IMR-90 (cell line): ENCODE measurements at regions not wholly inside any gene's neighbourhood (a gene's known extent, or its start where the extent isn't known, plus 50 kb on each side); places are given as distances from the start of the nearest gene placed in this dataset.

Source experiments
- ATAC-seq: fragments of 200-7000 bp; cut with Tn5 transposase; 2 replicates; pipeline ENCODE4 v1.9.1; 2020; ENCODE audit warnings: low read depth, mild to moderate bottlenecking, moderate library complexity
- BruUV-seq: library from RNA; stranded (reverse); fragments of 400-500 nt; replicated peaks from 2 replicates; lab custom pipeline; 2021; lab: Mats Ljungman, UMichigan
- CTCF ChIA-PET: fragments of 300-600 bp; formaldehyde crosslinking; extraction: SDS; loops from one replicate; lab custom pipeline; 2021; ENCODE audit warnings: antibody characterized with exemption; lab: Yijun Ruan, JAX
- POLR2A ChIA-PET: fragments of 300-600 bp; sonication (Branson Sonifier 250); formaldehyde crosslinking; loops from one replicate; lab custom pipeline; 2022; ENCODE audit warnings: antibody characterized with exemption; ENCODE audit not compliant: unreplicated experiment; lab: Charles Lee
- DNase-seq: peaks from one replicate; pipeline ENCODE4 v3.0.0; 2013
- H2AFZ ChIP-seq: replicated peaks from 2 replicates; pipeline ENCODE3; 2013; ENCODE audit warnings: low read length, mild to moderate bottlenecking; ENCODE audit not compliant: poor library complexity
- H2AK5ac ChIP-seq: 2 replicates; pipeline ENCODE4 v1.6.1; 2013; ENCODE audit warnings: low read depth, low read length, inconsistent platforms
- H2AK9ac ChIP-seq: replicated peaks from 2 replicates; pipeline ENCODE3; 2013; ENCODE audit warnings: mild to moderate bottlenecking, low read depth, low read length, moderate library complexity; ENCODE audit not compliant: poor library complexity
- H2BK120ac ChIP-seq: 2 replicates; pipeline ENCODE4 v1.6.1; 2013; ENCODE audit warnings: low read depth, low read length, inconsistent platforms
- H2BK15ac ChIP-seq: 3 replicates; pipeline ENCODE4 v1.6.1; 2013; ENCODE audit warnings: low read depth, low read length, inconsistent platforms
- H2BK20ac ChIP-seq: 2 replicates; pipeline ENCODE4 v1.6.1; 2013; ENCODE audit warnings: low read depth, mild to moderate bottlenecking, inconsistent platforms, low read length, moderate library complexity
- H2BK5ac ChIP-seq: 2 replicates; pipeline ENCODE4 v1.6.1; 2013; ENCODE audit warnings: mild to moderate bottlenecking, low read depth, low read length, inconsistent platforms; ENCODE audit not compliant: poor library complexity, severe bottlenecking
- H3K14ac ChIP-seq: replicated peaks from 2 replicates; pipeline ENCODE4 v1.6.1; 2013; ENCODE audit warnings: low read depth, low read length, inconsistent platforms
- H3K18ac ChIP-seq: 2 replicates; pipeline ENCODE4 v1.6.1; 2013; ENCODE audit warnings: low read depth, low read length, control low read depth
- H3K23ac ChIP-seq: 2 replicates; pipeline ENCODE4 v1.6.1; 2013; ENCODE audit warnings: low read depth, low read length, inconsistent platforms
- H3K27ac ChIP-seq: 2 replicates; pipeline ENCODE4 v1.5.1; 2013; ENCODE audit warnings: mild to moderate bottlenecking, control low read depth, low read length; ENCODE audit not compliant: insufficient read depth
- H3K27me3 ChIP-seq: 2 replicates; pipeline ENCODE4 v1.6.1; 2013; ENCODE audit warnings: low read length; ENCODE audit not compliant: control insufficient read depth, insufficient read depth
- H3K36me3 ChIP-seq: 2 replicates; pipeline ENCODE4 v1.6.1; 2013; ENCODE audit warnings: low read length, mixed read lengths; ENCODE audit not compliant: control insufficient read depth, insufficient read depth
- H3K4ac ChIP-seq: 2 replicates; pipeline ENCODE4 v1.6.1; 2013; ENCODE audit warnings: low read depth, low read length, inconsistent platforms
- H3K4me1 ChIP-seq: 2 replicates; pipeline ENCODE4 v1.6.1; 2013; ENCODE audit warnings: low read length, mixed read lengths; ENCODE audit not compliant: control insufficient read depth, insufficient read depth
- H3K4me2 ChIP-seq: 2 replicates; pipeline ENCODE4 v1.6.1; 2013; ENCODE audit warnings: low read depth, mild to moderate bottlenecking, control low read depth, low read length, moderate library complexity
- H3K4me3 ChIP-seq: 2 replicates; pipeline ENCODE4 v1.5.1; 2013; ENCODE audit warnings: low read depth, mild to moderate bottlenecking, control low read depth, low read length, moderate library complexity; ENCODE audit not compliant: insufficient read depth
- H3K56ac ChIP-seq: 2 replicates; pipeline ENCODE4 v1.6.1; 2013; ENCODE audit warnings: low read length, inconsistent platforms; ENCODE audit not compliant: insufficient read depth; ENCODE audit errors: extremely low read depth
- H3K79me1 ChIP-seq, 2 experiments: 2 replicates each; pipeline ENCODE4 v1.6.1; 2013; ENCODE audit warnings: low read length in 2 of 2, inconsistent platforms in 1 of 2, low read depth in 1 of 2
- H3K9ac ChIP-seq: 2 replicates; pipeline ENCODE4 v1.6.1; 2013; ENCODE audit warnings: low read depth, low read length, control low read depth
- H3K9me1 ChIP-seq: 2 replicates; pipeline ENCODE4 v1.6.1; 2013; ENCODE audit warnings: low read length, inconsistent platforms; ENCODE audit not compliant: insufficient read depth
- H3K9me3 ChIP-seq: 2 replicates; pipeline ENCODE4 v1.6.1; 2013; ENCODE audit warnings: low read length; ENCODE audit not compliant: control insufficient read depth, insufficient read depth
- H4K20me1 ChIP-seq: 2 replicates; pipeline ENCODE4 v1.6.1; 2013; ENCODE audit warnings: low read length, inconsistent platforms; ENCODE audit not compliant: insufficient read depth
- H4K5ac ChIP-seq: 2 replicates; pipeline ENCODE4 v1.6.1; 2013; ENCODE audit warnings: mild to moderate bottlenecking, low read depth, low read length, control low read depth
- H4K8ac ChIP-seq, 2 experiments: 2 replicates each; pipeline ENCODE4 v1.6.1; 2013; ENCODE audit warnings: low read depth in 2 of 2, low read length in 2 of 2, control low read depth in 1 of 2, inconsistent platforms in 1 of 2
- H4K91ac ChIP-seq: 2 replicates; pipeline ENCODE4 v1.6.1; 2013; ENCODE audit warnings: low read depth, low read length, inconsistent platforms; ENCODE audit not compliant: insufficient read depth
- BHLHE40 ChIP-seq: fragments of 150-350 bp; IDR thresholded peaks from 2 replicates; pipeline ENCODE4 v1.6.1; 2016; ENCODE audit warnings: mild to moderate bottlenecking, low read depth, low read length
- CEBPB ChIP-seq: IDR thresholded peaks from 2 replicates; pipeline ENCODE4 v1.6.1; 2012; ENCODE audit warnings: low read depth, low read length, improper control_type of control experiment
- CHD1 ChIP-seq: IDR thresholded peaks from 2 replicates; pipeline ENCODE4 v1.6.1; 2012; ENCODE audit warnings: low read depth, low read length, improper control_type of control experiment
- CTCF ChIP-seq: conservative IDR thresholded peaks from 2 replicates; pipeline ENCODE4 v1.5.1; 2012; ENCODE audit warnings: mild to moderate bottlenecking, low read depth, low read length, improper control_type of control experiment
- ELK1 ChIP-seq: fragments of 150-350 bp; IDR thresholded peaks from 2 replicates; pipeline ENCODE4 v1.6.1; 2016; ENCODE audit warnings: low read depth, mild to moderate bottlenecking, low read length, moderate library complexity, borderline replicate concordance
- FOS ChIP-seq: fragments of 150-350 bp; IDR thresholded peaks from 2 replicates; pipeline ENCODE4 v1.6.1; 2016; ENCODE audit warnings: low read depth, low read length
- MAFK ChIP-seq: IDR thresholded peaks from 2 replicates; pipeline ENCODE4 v1.6.1; 2012; ENCODE audit warnings: low read depth, low read length, improper control_type of control experiment
- MAZ ChIP-seq: IDR thresholded peaks from 2 replicates; pipeline ENCODE4 v1.6.1; 2012; ENCODE audit warnings: low read depth, mild to moderate bottlenecking, low read length, improper control_type of control experiment, moderate library complexity, borderline replicate concordance
- MXI1 ChIP-seq: IDR thresholded peaks from 2 replicates; pipeline ENCODE4 v1.6.1; 2012; ENCODE audit warnings: low read depth, mild to moderate bottlenecking, low read length, moderate library complexity, borderline replicate concordance
- POLR2A ChIP-seq: IDR thresholded peaks from 2 replicates; pipeline ENCODE4 v1.6.1; 2012; ENCODE audit warnings: mild to moderate bottlenecking, low read depth, low read length
- RCOR1 ChIP-seq: IDR thresholded peaks from 2 replicates; pipeline ENCODE4 v1.6.1; 2012; ENCODE audit warnings: mild to moderate bottlenecking, low read length, improper control_type of control experiment; ENCODE audit not compliant: insufficient replicate concordance
- RFX5 ChIP-seq: IDR thresholded peaks from 2 replicates; pipeline ENCODE4 v1.8.0; 2012; ENCODE audit warnings: low read depth, mild to moderate bottlenecking, low read length, moderate library complexity
- SMC3 ChIP-seq: fragments of 150-350 bp; IDR thresholded peaks from 2 replicates; pipeline ENCODE4 v1.6.1; 2016; ENCODE audit warnings: low read depth, mild to moderate bottlenecking, antibody characterized with exemption, low read length, moderate library complexity
- USF2 ChIP-seq: fragments of 150-350 bp; IDR thresholded peaks from 2 replicates; pipeline ENCODE4 v1.6.1; 2017; ENCODE audit warnings: mild to moderate bottlenecking, antibody characterized with exemption, low read length, low read depth
- dilution Hi-C: fragments of 300-500 bp; cut with HindIII; formaldehyde crosslinking; loops from one replicate; pipeline ENCODE4 v1.14.3; 2018; ENCODE audit warnings: low sequenced_read_pairs; ENCODE audit not compliant: unreplicated experiment
- in situ Hi-C: fragments of 300-500 bp; cut with MboI; formaldehyde crosslinking; loops from 3 replicates; pipeline ENCODE4 v1.14.3; 2019; ENCODE audit warnings: low sequenced_read_pairs, inconsistent platforms, mixed read lengths
- intact Hi-C: fragments of 100-400 bp; cut with micrococcal nuclease; formaldehyde crosslinking; loops from 2 replicates; pipeline ENCODE4 v1.10.0; 2022

DNA sequence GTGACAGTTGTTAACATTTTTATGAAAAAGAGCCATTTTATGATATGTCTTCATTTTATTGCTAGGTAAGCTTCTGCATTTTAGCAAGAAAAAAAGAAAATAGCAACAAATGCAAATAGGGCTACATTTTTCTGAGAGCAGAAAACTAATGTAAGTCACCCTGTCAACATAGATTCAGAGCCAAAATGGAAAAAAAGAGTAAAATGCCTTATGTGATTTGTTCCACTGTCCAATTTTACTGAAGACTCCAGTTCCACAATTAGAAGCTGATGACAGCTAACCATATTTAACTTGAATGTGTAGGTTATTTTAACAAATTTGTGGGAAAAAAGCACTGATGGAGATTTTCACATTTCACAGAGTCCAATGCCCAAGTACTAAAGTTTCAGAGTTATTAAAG lies 772.3 kb downstream of the FAT4 start:
- intact Hi-C loops, result no loop called here
- no peak overlapping the region for H3K4ac ChIP-seq
- H2BK5ac ChIP-seq, result no peak overlapping the region
- ChIA-PET CTCF (no interaction called here), POLR2A (no interaction called here)
- H3K9me3 ChIP-seq, result no peaks in the 10 kb centered on the region
- no peak for ATAC-seq
- H2BK20ac ChIP-seq, result no peak overlapping the region
- no peaks in the 10 kb centered on the region for H3K4me1 ChIP-seq
- BruUV-seq, result no TSS peak
- no peak overlapping the region for H3K23ac ChIP-seq
- H3K56ac ChIP-seq, result no peak overlapping the region
- H3K9me1 ChIP-seq, result no peaks in the 10 kb centered on the region
- no peak overlapping the region for H3K9ac ChIP-seq
- no peak overlapping the region for H3K4me3 ChIP-seq
- H4K20me1 ChIP-seq, result no peaks in the 10 kb centered on the region
- H2BK120ac ChIP-seq, result no peak overlapping the region
- H3K36me3 ChIP-seq, result no peaks in the 10 kb centered on the region
- no peak overlapping the region for H4K8ac ChIP-seq
- TF ChIP-seq CEBPB (no peak), CHD1 (no peak), MXI1 (no peak), MAZ (no peak), SMC3 (no peak), RCOR1 (no peak), RFX5 (no peak), FOS (no peak), BHLHE40 (no peak), USF2 (no peak), CTCF (no peak), ELK1 (no peak), POLR2A (no peak), MAFK (no peak)
- no peak overlapping the region for H3K18ac ChIP-seq
- no peak overlapping the region for H4K91ac ChIP-seq
- no peak overlapping the region for H2AFZ ChIP-seq
- in situ Hi-C loops, result no loop called here
- no peak overlapping the region for H3K14ac ChIP-seq
- H3K4me2 ChIP-seq, result no peak overlapping the region
- DNase-seq, result no peak
- H2AK9ac ChIP-seq, result no peak overlapping the region
- no peaks in the 10 kb centered on the region for H3K79me1 ChIP-seq
- H3K27ac ChIP-seq, result no peak overlapping the region
- dilution Hi-C loops, result no loop called here
- H3K27me3 ChIP-seq, result no peaks in the 10 kb centered on the region
- no peak overlapping the region for H4K5ac ChIP-seq
- H2BK15ac ChIP-seq, result no peak overlapping the region
- no peak overlapping the region for H2AK5ac ChIP-seq
